GM21723 (cell line): ENCODE measurements at regions not wholly inside any gene's neighbourhood (a gene's known extent, or its start where the extent isn't known, plus 50 kb on each side); places are given as distances from the start of the nearest gene placed in this dataset.
"Not testable (repeated sequence)": the region's sequence is repeated elsewhere in the genome, so short reads cannot be mapped to it uniquely, and the experiment has no call there.

Source experiments
- ATAC-seq: cut with Tn5 transposase; IDR thresholded peaks from one replicate; pipeline ENCODE4 v1.9.1; 2021; ENCODE audit warnings: mild to moderate bottlenecking, moderate library complexity; ENCODE audit not compliant: unreplicated experiment

GRCh38 chr5:174610968-174611367 is 113.4 kb upstream of the MSX2 start:
- no peak for ATAC-seq

GRCh38 chr5:174612686-174613085 is 111.7 kb upstream of the MSX2 start:
- ATAC-seq, result no peak

- no peak for ATAC-seq
Measured at GRCh38 chr5:174614500-174615135, 109.8 kb upstream of the MSX2 start.

- ATAC-seq, result no peak
Measured at GRCh38 chr5:174616036-174616435, 108.3 kb upstream of the MSX2 start.

GRCh38 chr5:174617285-174617684 is 107.1 kb upstream of the MSX2 start:
- ATAC-seq, result no peak

GRCh38 chr5:174617910-174618309 is 106.5 kb upstream of the MSX2 start:
- no peak for ATAC-seq

GRCh38 chr5:174618589-174618988 is 105.8 kb upstream of the MSX2 start:
- no peak for ATAC-seq

GRCh38 chr5:174622067-174622466 is 102.3 kb upstream of the MSX2 start:
- ATAC-seq, result no peak

GRCh38 chr5:174623018-174623417 is 101.4 kb upstream of the MSX2 start:
- ATAC-seq, result no peak

GRCh38 chr5:174623433-174624019 is 100.9 kb upstream of the MSX2 start:
- ATAC-seq, result no peak

- ATAC-seq, result no peak
Measured at GRCh38 chr5:174624733-174625522, 99.5 kb upstream of the MSX2 start.

GRCh38 chr5:174625591-174626350 is 98.6 kb upstream of the MSX2 start:
- ATAC-seq, result no peak

- ATAC-seq, result no peak
Measured at GRCh38 chr5:174626369-174626920, 97.9 kb upstream of the MSX2 start.

GRCh38 chr5:174636094-174636493 is 88.3 kb upstream of the MSX2 start:
- ATAC-seq, result no peak

GRCh38 chr5:174642816-174643405 is 81.5 kb upstream of the MSX2 start:
- no peak for ATAC-seq

GRCh38 chr5:174644436-174644835 is 79.9 kb upstream of the MSX2 start:
- ATAC-seq, result no peak

GRCh38 chr5:174644923-174645322 is 79.5 kb upstream of the MSX2 start:
- no peak for ATAC-seq

- no peak for ATAC-seq
Measured at GRCh38 chr5:174645677-174646076, 78.7 kb upstream of the MSX2 start.

GRCh38 chr5:174648618-174649017 is 75.8 kb upstream of the MSX2 start:
- ATAC-seq, result not testable (repeated sequence)

GRCh38 chr5:174649391-174649790 is 75.0 kb upstream of the MSX2 start:
- no peak for ATAC-seq

- ATAC-seq, result no peak
Measured at GRCh38 chr5:174654442-174654841, 69.9 kb upstream of the MSX2 start.
